ENCODE measurements at regions not wholly inside any gene's neighbourhood (a gene's known extent, or its start where the extent isn't known, plus 50 kb on each side); places are given as distances from the start of the nearest gene placed in this dataset.
"Not testable (repeated sequence)": the region's sequence is repeated elsewhere in the genome, so short reads cannot be mapped to it uniquely, and the experiment has no call there.

DNA sequence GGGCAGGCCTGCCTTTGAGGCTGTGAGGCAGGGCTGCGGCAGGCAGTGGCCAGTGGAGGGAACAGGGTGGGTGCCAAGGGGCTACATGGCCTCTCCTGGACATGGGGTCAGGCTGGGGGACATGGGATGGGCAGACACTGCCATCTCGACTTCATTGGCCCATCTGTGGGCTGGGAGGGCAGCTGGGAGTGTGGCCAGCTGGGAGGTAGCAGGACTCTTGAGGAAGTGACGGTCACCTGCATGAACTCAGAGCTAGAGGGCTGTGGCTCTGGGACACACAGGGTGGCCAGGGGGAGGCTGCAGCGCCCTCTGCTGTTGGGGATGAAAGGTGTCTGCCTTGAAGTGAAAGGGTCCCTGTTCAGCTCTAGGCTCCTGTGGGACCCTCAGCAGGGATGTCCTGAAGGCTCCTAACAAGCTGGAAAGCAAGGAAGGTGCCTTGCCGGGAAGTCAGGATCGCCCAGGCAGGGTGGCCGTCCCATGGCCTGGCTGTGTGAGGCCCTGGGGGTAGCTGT, 244.0 kb downstream of the ANKRD30B start:
- not testable (repeated sequence) for DNase-seq (ENCODE audit: low spot score)

GRCh38 chr18:14992758-14993157, 244.8 kb downstream of the ANKRD30B start:
- not testable (repeated sequence) for DNase-seq (ENCODE audit: low spot score)

DNA sequence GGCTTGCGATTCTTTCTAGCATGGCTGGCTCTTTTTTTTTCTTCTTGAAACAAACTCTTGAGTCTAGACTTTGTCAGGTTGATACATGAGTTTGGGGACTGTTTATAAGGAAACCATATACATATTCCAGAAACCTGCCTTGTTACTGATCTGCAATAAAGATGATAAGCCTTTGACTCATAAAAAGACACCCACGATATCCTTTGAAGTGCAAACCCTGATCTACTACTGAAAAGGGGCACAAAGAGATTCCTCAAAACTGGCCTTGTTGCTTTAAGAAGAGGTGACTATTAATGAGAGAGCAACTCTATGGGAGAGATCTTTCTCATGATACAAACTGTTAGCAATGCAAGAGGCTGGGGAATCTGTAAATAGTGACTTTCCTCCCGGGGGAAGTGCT, 247.1 kb downstream of the ANKRD30B start:
- not testable (repeated sequence) for DNase-seq (ENCODE audit: low spot score)

DNA sequence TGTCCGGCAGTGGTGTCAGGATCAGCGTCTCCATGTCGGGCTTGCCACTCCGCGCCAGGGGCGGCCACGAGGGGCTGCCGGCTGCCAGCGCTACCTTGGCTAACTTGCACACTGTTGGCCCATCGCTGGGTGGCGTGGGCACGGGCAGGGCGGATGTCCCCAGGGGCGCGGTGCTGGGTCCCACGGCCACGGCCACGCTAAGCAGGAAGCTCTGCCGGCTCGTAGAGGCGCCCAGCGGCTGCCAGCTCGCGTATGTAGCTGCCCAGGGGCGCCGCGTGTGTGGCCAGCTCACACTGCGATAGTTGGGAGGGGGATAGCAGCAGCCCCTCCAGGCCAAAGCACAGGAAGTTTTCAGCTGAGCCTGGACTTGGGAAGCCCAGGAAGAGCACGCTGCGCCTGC, 249.4 kb downstream of the ANKRD30B start:
- DNase-seq (ENCODE audit: low spot score): no peak

DNA sequence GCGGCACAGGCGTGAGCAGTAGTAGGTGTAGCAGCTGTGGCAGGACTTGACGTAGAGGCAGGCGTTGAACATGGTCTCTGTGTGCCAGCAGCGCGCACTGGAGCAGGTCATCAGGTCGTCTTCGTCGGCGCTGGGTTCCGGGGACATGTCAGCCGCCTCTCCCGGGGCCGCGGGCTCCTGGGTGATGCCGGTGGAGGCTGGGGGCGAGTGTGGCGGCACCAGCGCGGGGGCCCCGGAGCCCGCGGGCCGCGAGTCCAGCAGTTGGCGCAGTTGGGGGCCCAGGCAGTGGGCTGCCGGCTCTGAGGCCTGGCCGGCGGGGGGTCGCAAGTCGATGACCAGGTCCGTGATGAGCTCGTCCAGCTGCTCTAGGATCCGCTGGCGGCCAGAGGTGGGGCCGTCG, 249.9 kb downstream of the ANKRD30B start:
- DNase-seq (ENCODE audit: low spot score): not testable (repeated sequence)

DNA sequence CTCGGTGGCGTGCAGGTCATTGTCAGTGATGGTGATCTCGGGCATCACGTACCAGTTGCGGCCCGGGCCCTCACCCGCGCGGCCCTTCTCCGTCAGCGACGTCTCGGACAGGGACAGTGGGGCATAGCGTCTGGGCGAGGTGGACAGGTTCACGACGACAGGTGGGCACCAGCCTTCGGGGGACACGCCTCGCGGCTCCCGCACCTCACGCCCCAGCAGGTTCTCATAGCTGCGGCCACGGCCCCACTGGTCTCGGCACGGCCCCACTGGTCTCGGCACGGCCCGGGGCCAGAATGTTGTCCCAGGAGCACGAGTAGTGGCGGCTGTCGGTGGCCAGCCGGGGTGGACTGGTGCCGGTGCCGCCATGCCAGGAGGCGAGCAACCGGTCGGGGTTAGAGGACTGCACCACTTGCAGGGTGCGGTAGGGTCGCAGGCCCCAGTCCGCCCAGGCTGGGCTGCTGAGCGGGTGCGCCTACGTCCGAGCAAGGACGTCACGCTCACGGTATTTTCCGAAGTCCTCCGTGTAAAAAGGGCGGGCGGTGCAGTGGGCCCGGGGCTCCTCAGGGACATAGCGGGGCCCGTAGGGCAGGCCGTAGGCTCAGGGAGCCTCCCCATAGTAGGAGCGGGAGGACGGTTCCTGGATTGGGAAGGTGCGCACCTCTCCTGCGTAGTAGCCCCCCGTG, 250.5 kb downstream of the ANKRD30B start:
- DNase-seq (ENCODE audit: low spot score): not testable (repeated sequence)

DNA sequence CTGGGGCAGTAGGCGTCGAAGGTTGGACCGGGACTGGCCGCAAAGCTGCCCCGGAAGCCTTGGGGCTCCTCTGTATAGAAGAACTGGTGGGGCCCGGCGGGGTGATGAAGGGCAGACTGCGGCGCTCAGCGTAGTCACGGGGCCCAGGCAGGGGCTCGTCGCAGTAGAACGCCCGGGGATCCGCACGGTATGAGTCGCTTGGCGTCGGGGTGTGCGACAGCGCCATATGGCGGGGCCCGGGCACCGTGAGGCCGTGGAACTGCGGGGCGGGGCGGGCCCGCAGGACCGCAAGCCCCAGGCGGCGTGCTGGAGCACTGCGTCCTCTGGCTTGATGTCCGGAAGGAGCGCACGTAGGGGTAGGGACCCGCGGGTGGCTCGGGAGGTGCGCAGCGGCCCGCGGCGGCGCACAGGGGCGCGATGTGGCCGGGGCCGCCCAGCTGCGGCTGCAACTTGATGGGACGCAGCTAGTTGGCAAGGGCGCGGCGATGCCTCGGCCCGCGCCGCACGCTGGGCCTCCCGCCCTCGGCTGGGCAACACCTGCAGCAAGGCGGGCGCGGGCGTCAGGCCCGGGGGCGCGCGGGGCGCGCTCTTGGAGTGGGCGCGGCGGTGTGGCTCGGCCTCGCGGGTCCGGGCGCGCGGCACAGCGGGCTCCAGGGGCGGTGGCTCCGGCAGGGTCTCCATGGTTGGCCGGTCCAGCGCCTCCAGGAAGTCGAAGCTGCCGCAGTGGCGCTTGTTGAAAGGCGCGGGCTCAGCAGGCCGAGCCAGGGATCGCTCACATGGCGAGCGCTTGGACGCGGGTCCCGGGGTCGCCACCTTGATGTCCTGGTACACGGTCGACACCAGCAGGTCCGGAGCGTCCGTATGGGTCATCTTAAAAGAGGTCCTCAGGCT, 251.4 kb downstream of the ANKRD30B start:
- no peak for DNase-seq (ENCODE audit: low spot score)

DNA sequence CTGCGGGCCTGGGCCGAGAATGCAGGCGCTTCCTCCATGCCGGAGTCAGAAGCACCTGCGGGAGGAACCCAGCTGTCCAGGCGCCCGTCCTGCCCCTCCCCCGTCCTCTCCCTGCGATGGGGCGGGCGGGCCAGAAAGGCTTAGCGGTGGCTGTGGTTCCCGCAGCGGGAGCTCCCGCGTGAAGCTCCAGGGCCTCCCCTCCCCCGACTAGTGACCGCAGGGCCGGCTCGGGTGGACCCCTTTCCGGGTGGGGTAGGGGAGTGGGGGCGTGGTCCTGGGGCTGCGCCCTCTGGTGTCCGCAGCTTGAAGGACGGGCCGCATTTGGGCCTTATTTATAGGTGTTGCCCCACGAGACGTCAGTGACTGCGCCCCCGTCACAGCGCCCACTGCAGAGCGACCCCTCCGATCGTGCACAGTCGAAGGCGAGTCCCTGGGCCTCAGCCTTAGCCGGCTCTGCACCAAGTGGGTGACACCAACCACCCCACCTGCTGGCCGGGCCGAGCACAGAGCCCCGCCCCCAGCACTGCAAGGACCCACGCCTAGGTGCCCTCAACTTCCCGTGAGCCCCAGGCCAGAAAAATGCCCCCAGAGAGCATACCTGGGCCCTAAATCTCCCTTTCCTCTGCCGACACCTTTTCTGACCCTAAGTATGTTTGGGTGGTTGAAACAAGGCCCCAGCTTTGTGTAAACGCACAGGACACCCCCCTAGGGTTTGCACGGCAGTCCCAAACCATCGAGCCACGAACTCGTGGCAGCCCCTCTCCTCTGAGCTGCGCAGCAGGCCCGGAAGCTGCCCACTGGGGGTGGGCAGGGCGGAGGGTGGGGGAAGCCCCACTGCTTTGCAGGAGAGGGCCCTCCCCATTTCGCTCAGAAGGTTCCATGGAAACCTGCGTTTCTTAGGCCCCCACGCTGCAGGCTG, 252.4 kb downstream of the ANKRD30B start:
- not testable (repeated sequence) for DNase-seq (ENCODE audit: low spot score)

DNA sequence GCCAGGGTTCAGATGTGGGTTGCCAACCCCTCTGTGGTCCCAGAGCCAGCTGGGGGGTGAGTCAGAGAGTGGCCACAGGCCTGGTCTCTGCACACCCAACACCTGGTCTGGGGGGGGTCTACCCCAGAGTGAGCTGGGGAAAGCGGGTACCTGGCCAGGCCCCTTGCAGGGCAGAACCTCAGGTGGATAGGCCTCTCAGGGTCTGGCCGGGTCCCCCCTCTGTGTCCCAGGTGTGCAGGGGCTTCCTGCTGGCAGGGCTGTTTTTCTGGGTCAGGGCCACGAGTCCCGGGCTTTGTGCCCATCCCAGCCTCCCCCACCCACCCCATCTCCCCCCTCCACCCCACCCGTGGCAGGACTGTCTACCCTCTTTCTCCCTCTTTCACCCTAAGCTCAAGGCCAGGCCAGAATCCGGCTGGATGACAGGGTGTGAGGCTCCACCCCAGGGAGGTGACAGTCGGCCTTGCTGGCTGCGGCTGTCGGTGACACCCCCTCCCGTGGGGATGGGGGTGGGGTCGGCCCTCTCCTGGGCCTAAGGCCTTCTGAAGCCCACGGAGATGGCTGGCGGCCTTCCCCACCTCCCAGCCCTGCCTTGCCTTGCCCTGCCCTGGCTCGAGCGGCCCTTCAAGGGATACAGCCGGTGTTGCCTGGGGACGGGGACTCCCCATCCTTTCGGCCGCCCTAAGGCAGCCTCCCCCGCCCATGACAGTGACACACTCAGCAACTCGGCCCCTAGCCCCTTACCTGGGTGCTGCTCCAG, 253.2 kb downstream of the ANKRD30B start:
- DNase-seq (ENCODE audit: low spot score): not testable (repeated sequence)

GRCh38 chr18:15001795-15002107, 253.8 kb downstream of the ANKRD30B start:
- DNase-seq (ENCODE audit: low spot score): not testable (repeated sequence)

DNA sequence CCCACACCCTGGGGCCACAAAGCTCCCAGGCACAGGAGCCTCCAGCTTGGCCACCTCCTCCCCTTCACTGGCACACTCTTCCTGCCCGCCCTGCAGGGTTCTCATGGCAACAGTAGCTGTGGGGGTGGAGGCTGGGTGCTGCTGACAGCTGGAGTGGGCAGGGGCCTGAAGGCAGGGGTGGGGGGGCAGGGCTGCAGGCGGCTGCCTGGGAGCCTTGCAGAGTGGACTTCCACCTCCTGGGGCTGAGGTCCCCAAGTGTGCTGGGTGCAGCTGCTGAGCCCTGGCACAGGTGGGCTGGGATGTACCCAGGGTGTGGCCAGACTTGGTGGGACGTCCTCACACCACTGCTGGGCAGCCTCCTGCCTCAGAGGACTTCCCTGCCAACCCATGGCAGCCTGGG, 254.8 kb downstream of the ANKRD30B start:
- DNase-seq (ENCODE audit: low spot score): not testable (repeated sequence)

DNA sequence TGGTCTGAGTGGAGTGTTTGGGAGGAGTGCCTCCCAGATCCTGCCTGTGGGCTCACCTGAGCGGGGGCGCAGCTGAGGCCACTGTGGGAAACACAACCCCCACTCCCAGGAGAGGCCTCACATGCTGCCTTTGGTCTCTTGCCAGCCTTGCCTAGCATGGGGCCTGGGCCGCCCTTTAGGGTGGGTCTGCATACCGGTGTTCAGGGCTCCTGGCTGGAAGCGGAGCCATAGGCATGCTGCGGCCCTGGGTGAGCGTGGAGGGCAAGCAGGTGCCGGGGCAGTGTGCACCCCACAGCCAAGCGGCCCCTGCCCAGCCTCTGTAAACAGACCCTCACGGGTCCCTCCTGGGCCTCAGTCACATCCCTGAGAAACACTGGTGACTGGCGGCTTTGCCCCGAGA, 255.3 kb downstream of the ANKRD30B start:
- not testable (repeated sequence) for DNase-seq (ENCODE audit: low spot score)

- DNase-seq (ENCODE audit: low spot score): not testable (repeated sequence)
These were observed 255.8 kb downstream of the ANKRD30B start for GRCh38 chr18:15003636-15004269.

GRCh38 chr18:15004270-15004973, 256.4 kb downstream of the ANKRD30B start:
- DNase-seq (ENCODE audit: low spot score): not testable (repeated sequence)

GRCh38 chr18:15005313-15006130, 257.6 kb downstream of the ANKRD30B start:
- no peak for DNase-seq (ENCODE audit: low spot score)

DNA sequence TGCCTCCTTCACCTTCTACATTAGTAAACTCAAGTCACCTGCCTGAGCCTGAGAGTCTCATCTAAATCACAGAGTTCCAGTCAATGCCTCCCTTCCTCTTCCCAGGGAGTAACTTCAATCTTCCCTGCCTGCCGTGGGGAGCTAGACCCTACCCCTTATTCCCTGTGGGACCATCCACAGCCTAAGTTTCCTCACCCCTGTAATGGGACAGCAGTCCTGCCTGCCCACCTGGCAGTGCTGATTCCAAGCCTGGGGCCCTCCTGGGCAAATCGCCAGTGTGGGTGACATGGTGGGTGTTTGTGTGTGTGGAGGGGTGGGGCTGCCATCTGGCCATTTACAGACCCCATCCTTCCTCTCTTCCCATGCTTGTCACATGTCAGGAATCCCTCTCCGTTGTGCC, 258.6 kb downstream of the ANKRD30B start:
- DNase-seq (ENCODE audit: low spot score): not testable (repeated sequence)

DNA sequence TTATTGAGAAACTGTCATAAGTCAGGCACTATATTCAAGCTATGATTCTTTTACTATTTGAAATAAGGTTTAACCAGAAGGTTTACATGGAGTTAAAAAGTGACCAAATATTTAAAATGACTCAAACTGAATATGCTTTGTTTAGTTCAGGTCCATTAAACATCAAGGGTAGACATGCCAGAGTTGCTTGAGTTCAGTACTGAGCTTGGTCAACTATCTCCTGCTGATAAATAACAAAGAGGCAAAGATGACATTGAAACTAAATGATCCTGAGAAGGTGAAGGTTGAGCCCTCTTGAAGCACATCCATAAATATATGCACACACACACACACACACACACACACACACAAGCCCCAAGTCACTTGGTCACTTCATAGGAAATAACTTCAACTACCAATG, 278.1 kb downstream of the ANKRD30B start:
- DNase-seq (ENCODE audit: low spot score): not testable (repeated sequence)

DNA sequence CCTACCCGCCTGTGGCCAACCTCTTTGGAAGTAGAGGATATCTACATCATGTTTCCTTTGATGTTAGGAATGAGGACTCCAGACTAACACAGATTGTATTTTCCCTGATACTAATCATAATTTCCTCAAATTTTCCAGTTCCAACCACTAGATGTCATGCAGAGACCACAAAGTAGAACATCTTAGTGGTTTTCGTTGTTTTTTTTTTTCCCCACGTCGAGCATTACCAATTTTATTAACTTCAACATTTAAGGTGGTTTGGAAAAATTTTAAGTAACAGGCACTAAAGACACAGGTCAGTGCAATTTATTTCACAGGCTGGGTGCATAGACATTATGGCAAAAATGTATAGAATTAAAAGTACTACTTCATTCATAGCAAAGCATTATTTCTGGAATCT, 280.1 kb downstream of the ANKRD30B start:
- not testable (repeated sequence) for DNase-seq (ENCODE audit: low spot score)

GRCh38 chr18:15060279-15060880, 312.4 kb downstream of the ANKRD30B start:
- not testable (repeated sequence) for DNase-seq (ENCODE audit: low spot score)

All from HuH-7.5 (cell line).